Liver (tissue), 3 donors: ENCODE measurements at regions not wholly inside any gene's neighbourhood (a gene's known extent, or its start where the extent isn't known, plus 50 kb on each side); places are given as distances from the start of the nearest gene placed in this dataset.

Source experiments
- CTCF ChIP-seq: fragments of 150-350 bp; IDR thresholded peaks from 2 replicates; pipeline ENCODE4 v1.5.1; 2017; ENCODE audit warnings: improper control_type of control experiment, low read depth, low read length; ENCODE audit not compliant: missing input control
- EGR1 ChIP-seq, 2 donors: IDR thresholded peaks; 2 replicates each; pipeline ENCODE4 v1.6.1; 2016 to 2018; ENCODE audit warnings: antibody characterized with exemption in 2 of 2, low read depth in 2 of 2
- FOXA2 ChIP-seq: IDR thresholded peaks from 2 replicates; pipeline ENCODE4 v1.6.1; 2016; ENCODE audit warnings: antibody characterized with exemption
- HNF4G ChIP-seq: IDR thresholded peaks from 2 replicates; pipeline ENCODE4 v1.6.1; 2016; ENCODE audit warnings: antibody characterized with exemption
- JUND ChIP-seq, 2 donors: IDR thresholded peaks; 2 replicates each; pipeline ENCODE4 v1.6.1; 2016; ENCODE audit warnings: antibody characterized with exemption in 2 of 2
- MAX ChIP-seq: IDR thresholded peaks from 2 replicates; pipeline ENCODE4 v1.6.1; 2016; ENCODE audit warnings: antibody characterized with exemption
- RAD21 ChIP-seq, 2 donors: IDR thresholded peaks; 2 replicates each; pipeline ENCODE4 v1.6.1; 2016; ENCODE audit warnings: antibody characterized with exemption in 2 of 2, mild to moderate bottlenecking in 2 of 2
- REST ChIP-seq: IDR thresholded peaks from 2 replicates; pipeline ENCODE4 v1.6.1; 2016; ENCODE audit warnings: antibody characterized with exemption, mild to moderate bottlenecking
- TAF1 ChIP-seq: conservative IDR thresholded peaks from 2 replicates; pipeline ENCODE4 v1.6.1; 2016; ENCODE audit warnings: antibody characterized with exemption, mild to moderate bottlenecking
- YY1 ChIP-seq: IDR thresholded peaks from 2 replicates; pipeline ENCODE4 v1.6.1; 2016; ENCODE audit warnings: antibody characterized with exemption, mild to moderate bottlenecking
- donor health status: healthy.
- donor health status: healthy.

- TF ChIP-seq TAF1 (no peak), CTCF (no peak), YY1 (no peak), FOXA2 (no peak), RAD21 (IDR thresholded peaks at IDR 0.05) (no peak), JUND (IDR thresholded peaks at IDR 0.05) (no peak), EGR1 (IDR thresholded peaks at IDR 0.05; ENCODE audit: low read depth in 2 of 2) (no peak), MAX (no peak), REST (no peak), HNF4G (no peak)
Observed at GRCh38 chr16:27600381-27600780, 50.4 kb downstream of the KATNIP start.
